ENCODE measurements at regions not wholly inside any gene's neighbourhood (a gene's known extent, or its start where the extent isn't known, plus 50 kb on each side); places are given as distances from the start of the nearest gene placed in this dataset.

DNA sequence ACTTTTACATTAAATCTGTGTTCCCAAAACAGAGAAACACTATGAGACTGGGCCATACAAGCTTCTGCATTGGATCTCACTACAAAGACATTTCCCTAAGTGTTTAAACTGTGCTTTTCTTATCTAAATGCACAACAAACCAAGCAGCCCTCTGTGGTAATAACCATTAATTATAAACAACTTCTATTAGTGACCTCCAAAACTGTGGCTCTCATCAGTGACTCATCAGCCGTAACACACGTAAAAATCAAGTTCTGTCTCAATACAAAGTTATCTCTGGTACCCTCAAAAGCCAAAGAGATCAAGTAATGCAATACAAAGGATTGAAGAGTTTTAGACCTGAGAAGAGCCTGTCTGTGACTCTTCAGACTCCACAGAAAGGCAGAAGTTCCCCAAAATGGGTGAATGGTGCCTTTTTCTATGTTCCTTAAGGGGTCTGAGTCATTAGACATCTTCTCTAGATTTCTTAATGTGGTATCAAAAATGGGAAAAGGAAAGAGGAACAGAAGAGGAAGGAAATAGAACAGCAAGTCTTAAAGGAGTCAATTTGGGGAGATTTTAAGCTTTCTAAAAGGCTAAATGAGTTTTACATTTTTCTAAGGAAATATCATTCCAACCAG lies 189.8 kb upstream of the PPP1R2C start:
- H3K27me3 ChIP-seq, result no peaks in the 10 kb centered on the region
- no peaks in the 10 kb centered on the region for H3K4me1 ChIP-seq
- no peaks in the 10 kb centered on the region for H3K9me3 ChIP-seq
- no peak for DNase-seq (ENCODE audit: low spot score in 2 of 2)
- no peak overlapping the region for H3K4me3 ChIP-seq
- no peak overlapping the region for H3K27ac ChIP-seq
- intact Hi-C loops (cut with DNase I), result no loop called here
- TF ChIP-seq, protein P1, sequence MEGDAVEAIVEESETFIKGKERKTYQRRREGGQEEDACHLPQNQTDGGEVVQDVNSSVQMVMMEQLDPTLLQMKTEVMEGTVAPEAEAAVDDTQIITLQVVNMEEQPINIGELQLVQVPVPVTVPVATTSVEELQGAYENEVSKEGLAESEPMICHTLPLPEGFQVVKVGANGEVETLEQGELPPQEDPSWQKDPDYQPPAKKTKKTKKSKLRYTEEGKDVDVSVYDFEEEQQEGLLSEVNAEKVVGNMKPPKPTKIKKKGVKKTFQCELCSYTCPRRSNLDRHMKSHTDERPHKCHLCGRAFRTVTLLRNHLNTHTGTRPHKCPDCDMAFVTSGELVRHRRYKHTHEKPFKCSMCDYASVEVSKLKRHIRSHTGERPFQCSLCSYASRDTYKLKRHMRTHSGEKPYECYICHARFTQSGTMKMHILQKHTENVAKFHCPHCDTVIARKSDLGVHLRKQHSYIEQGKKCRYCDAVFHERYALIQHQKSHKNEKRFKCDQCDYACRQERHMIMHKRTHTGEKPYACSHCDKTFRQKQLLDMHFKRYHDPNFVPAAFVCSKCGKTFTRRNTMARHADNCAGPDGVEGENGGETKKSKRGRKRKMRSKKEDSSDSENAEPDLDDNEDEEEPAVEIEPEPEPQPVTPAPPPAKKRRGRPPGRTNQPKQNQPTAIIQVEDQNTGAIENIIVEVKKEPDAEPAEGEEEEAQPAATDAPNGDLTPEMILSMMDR (IDR thresholded peaks at IDR 0.05), result no peak
- no peaks in the 10 kb centered on the region for H3K36me3 ChIP-seq

DNA sequence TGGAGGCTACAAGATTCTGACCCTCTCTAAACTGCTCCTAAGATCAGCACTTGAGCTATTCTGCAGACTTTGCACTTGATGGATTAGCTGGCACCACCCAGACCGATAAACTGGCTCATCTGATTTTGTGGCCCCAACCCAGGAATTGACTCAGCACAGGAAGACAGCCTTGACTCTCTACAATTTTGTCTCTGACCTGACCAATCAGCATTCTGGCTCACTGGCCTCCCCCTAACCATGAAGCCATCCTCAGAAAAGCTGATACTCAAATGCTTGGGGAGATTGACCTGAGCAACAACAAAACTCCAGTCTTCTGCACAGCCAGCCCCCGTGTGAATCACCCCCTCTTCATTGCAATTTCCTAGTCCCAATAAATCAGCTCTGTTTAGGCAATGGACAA lies 195.4 kb upstream of the PPP1R2C start:
- no peak overlapping the region for H3K27ac ChIP-seq
- no peak for DNase-seq (ENCODE audit: low spot score in 2 of 2)
- no peaks in the 10 kb centered on the region for H3K36me3 ChIP-seq
- H3K27me3 ChIP-seq, result no peaks in the 10 kb centered on the region
- TF ChIP-seq, protein P1 (IDR thresholded peaks at IDR 0.05), result no peak
- intact Hi-C loops (cut with DNase I), result no loop called here
- no peak overlapping the region for H3K4me3 ChIP-seq
- no peaks in the 10 kb centered on the region for H3K9me3 ChIP-seq
- H3K4me1 ChIP-seq, result no peaks in the 10 kb centered on the region

DNA sequence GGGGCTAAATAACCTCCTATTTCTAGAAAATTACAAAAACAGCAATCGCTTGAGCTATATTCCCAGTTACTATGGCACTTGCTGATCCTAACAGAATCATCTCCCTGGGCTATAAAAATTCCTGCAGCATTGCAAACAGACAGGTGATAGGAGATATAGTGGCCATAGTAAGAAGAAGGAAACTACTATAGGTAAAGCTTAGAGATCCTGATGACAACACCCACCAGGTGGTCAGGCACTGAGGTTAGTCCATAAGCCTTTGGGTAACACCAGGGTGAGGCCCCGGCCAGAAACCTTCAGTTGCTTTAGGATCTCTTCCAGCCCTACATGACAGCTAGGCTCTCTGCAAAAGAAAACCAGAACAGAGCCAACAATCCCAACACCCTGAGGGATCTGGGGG lies 197.9 kb upstream of the PPP1R2C start:
- TF ChIP-seq, protein P1 (IDR thresholded peaks at IDR 0.05), result no peak
- no peak for DNase-seq (ENCODE audit: low spot score in 2 of 2)
- Histone ChIP-seq H3K27me3 (no peaks in the 10 kb centered on the region), H3K9me3 (no peaks in the 10 kb centered on the region), H3K36me3 (no peaks in the 10 kb centered on the region), H3K4me1 (no peaks in the 10 kb centered on the region), H3K4me3 (no peak overlapping the region), H3K27ac (no peak overlapping the region)
- intact Hi-C loops (cut with DNase I), result no loop called here

DNA sequence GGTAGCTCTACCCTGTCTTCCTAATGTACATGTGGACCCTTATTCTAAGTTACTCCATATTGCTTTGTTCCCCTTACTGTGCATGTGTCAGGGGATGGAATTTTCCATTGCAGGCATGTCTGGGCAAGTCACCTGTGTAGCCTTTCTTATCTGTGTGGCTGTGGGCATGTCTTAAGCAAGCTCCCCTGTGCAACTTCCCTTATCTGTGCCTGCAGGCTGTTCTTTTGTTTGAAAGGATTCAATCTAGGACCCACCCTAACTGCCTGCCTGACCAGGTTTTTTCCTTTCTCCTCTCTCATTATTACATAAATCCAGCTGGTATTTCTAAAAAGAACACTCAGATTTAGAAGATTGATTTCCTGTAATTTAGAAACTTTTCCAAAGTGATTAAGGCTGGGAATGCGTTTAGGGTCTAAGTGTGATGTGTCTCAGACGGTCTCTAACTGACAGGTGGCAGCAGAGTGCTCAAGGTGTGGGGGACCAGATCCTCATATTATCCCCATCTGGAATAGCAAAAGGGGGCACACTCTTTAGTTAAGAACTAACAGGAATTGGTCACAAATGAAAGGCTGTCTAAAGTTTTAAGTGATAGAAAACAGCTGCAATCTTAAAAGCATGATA lies 198.9 kb upstream of the PPP1R2C start:
- H3K27me3 ChIP-seq, result no peaks in the 10 kb centered on the region
- TF ChIP-seq, protein P1 (IDR thresholded peaks at IDR 0.05), result no peak
- no peak overlapping the region for H3K4me3 ChIP-seq
- H3K9me3 ChIP-seq, result no peaks in the 10 kb centered on the region
- H3K4me1 ChIP-seq, result no peaks in the 10 kb centered on the region
- no peak overlapping the region for H3K27ac ChIP-seq
- DNase-seq (ENCODE audit: low spot score in 2 of 2), result no peak
- intact Hi-C loops (cut with DNase I), result no loop called here
- H3K36me3 ChIP-seq, result no peaks in the 10 kb centered on the region

DNA sequence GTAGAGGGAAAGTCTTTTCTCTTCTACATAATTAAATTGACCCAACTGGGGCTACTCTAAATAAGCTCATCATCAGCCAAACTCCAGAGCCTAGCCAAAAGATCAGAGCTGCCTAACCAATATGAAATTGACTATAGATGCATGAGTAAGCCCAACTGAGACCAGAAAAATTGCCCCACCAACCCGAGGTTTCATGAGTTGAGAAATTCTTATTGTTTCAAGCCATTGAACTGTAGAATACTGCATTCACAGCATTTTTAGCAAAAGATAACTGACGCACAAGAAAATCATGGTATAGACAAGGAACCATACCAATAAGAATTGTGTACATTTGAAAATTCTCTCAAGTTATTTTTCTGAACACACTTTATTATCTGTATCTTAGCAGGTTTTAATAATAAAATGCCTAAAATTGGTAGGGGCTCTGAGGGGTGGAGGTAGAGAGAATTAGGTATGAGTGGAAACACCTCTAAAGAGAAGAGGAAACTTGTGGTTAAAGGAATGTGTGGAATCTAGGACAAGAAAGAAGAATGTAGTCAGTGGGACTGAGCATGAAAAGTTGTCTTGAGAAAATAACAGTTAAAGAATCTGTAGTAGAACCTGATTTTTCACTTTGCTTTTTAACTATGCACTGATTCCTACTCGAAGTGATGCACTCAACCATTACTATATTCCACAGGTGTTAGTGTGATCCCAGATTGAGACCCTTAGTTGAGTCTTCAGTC lies 200.9 kb upstream of the PPP1R2C start:
- Histone ChIP-seq H3K36me3 (no peaks in the 10 kb centered on the region), H3K4me1 (no peaks in the 10 kb centered on the region), H3K9me3 (no peaks in the 10 kb centered on the region), H3K4me3 (no peak overlapping the region), H3K27me3 (no peaks in the 10 kb centered on the region), H3K27ac (no peak overlapping the region)
- TF ChIP-seq, protein P1 (IDR thresholded peaks at IDR 0.05), result no peak
- no peak for DNase-seq (ENCODE audit: low spot score in 2 of 2)
- intact Hi-C loops (cut with DNase I), result no loop called here

Measured in ascending aorta (tissue), 2 donors.